Activated CD4-positive, alpha-beta memory T cell treated with anti-CD3 and anti-CD28 coated beads, Interleukin-2, amount 10 ng/mL, durations not matched to agents 7 days and 5 days (primary cell): ENCODE measurements at regions not wholly inside any gene's neighbourhood (a gene's known extent, or its start where the extent isn't known, plus 50 kb on each side); places are given as distances from the start of the nearest gene placed in this dataset.
"Not testable (repeated sequence)": the region's sequence is repeated elsewhere in the genome, so short reads cannot be mapped to it uniquely, and the experiment has no call there.

ENCODE experiments used
- CTCF ChIA-PET: fragments of 350-600 bp; sonication (Branson Sonifier 250); formaldehyde crosslinking; loops from one replicate; lab custom pipeline; 2021; ENCODE audit warnings: antibody characterized with exemption, inconsistent platforms; lab: Charles Lee
- POLR2A ChIA-PET: fragments of 350-600 bp; sonication (Branson Sonifier 250); formaldehyde crosslinking; loops from one replicate; lab custom pipeline; 2021; ENCODE audit warnings: antibody characterized with exemption; lab: Charles Lee
- DNase-seq: peaks from one replicate; pipeline ENCODE4 v3.0.0-alpha.2; 2020
- H3K27ac Mint-ChIP-seq: one replicate; pipeline ENCODE4 v1.8.0; 2021; ENCODE audit warnings: mild to moderate bottlenecking, mixed read lengths
- H3K27me3 Mint-ChIP-seq: one replicate; pipeline ENCODE4 v1.8.0; 2021; ENCODE audit warnings: mixed read lengths
- H3K36me3 Mint-ChIP-seq: one replicate; pipeline ENCODE4 v1.8.0; 2021; ENCODE audit warnings: low read depth, mixed read lengths
- H3K4me1 Mint-ChIP-seq: one replicate; pipeline ENCODE4 v1.8.0; 2021; ENCODE audit warnings: mixed read lengths
- H3K4me3 Mint-ChIP-seq: one replicate; pipeline ENCODE4 v1.8.0; 2021; ENCODE audit warnings: mild to moderate bottlenecking, mixed read lengths
- H3K9me3 Mint-ChIP-seq: one replicate; pipeline ENCODE4 v1.8.0; 2021; ENCODE audit warnings: mixed read lengths

DNA sequence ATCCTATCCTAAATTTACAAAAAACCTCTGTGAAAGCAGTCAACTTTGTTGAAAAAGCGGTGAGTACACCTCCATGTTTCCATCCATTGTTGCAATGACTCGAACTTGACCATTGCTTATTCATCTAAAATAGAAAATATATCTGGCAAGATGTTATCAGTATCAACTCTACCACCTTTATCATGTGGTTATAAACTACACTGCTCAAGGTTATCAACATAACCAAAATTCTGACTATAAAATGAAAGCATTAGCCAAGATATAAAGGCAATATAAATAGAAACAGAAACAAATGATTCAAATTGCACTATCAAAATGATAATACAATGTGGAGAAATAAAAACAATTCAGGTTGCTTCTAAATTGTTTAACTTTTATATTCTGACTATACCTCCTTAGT is 150.0 kb downstream of the AVL9 start:
- H3K4me1 Mint-ChIP-seq, H3K9me3 Mint-ChIP-seq, H3K36me3 Mint-ChIP-seq, POLR2A ChIA-PET, H3K27ac Mint-ChIP-seq, CTCF ChIA-PET, DNase-seq, H3K4me3 Mint-ChIP-seq: not testable (repeated sequence)
- H3K27me3 Mint-ChIP-seq, result peaks cover 31% of the 10 kb centered on the region

DNA sequence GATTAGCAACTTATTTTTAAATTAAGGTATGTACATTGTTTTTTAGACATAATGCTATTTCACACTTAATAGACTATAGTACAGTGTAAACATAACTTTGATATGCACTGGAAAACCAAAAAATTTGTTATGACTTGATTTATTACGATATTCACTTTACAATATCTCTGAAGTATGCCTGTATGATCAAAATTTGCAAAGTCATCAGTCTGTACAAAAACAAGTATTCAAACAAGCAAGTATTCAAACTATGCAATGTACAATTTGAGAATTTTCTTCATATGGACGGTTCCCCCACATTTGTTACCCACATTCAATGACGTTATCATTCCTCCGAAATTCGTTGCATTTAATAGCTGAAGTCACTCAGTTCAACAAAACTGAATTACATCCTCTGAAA is 147.9 kb downstream of the AVL9 start:
- Mint-ChIP-seq H3K4me1 (peaks cover 5% of the 10 kb centered on the region), H3K4me3 (no peak overlapping the region), H3K27ac (no peak overlapping the region), H3K36me3 (no peaks in the 10 kb centered on the region), H3K9me3 (no peaks in the 10 kb centered on the region), H3K27me3 (peaks cover 20% of the 10 kb centered on the region)
- no peak for DNase-seq
- POLR2A ChIA-PET, result no interaction called here
- CTCF ChIA-PET, result no interaction called here

DNA sequence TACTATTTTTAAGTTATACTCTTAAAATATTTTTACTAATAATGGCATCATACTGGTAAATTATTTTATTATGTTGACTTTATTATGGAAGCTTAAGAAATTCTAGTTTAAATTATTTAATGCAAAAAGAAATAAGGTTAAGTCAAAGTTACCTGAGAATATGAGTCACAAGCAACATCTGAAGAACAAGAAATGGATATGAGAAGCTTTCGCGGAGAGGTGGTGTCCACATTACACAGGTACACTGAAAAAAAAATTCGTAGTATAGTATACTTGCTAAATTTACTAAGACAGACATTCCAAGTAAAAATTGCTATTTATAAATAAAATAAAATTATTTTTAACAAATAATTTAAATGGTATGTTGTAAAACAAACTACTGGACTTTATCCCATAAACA is 143.8 kb downstream of the AVL9 start:
- DNase-seq, result no peak
- no peaks in the 10 kb centered on the region for H3K9me3 Mint-ChIP-seq
- ChIA-PET CTCF (no interaction called here), POLR2A (no interaction called here)
- H3K4me3 Mint-ChIP-seq, result no peak overlapping the region
- H3K36me3 Mint-ChIP-seq, result no peaks in the 10 kb centered on the region
- H3K27ac Mint-ChIP-seq, result no peak overlapping the region
- H3K27me3 Mint-ChIP-seq, result peaks cover 21% of the 10 kb centered on the region
- H3K4me1 Mint-ChIP-seq, result peaks cover 11% of the 10 kb centered on the region

DNA sequence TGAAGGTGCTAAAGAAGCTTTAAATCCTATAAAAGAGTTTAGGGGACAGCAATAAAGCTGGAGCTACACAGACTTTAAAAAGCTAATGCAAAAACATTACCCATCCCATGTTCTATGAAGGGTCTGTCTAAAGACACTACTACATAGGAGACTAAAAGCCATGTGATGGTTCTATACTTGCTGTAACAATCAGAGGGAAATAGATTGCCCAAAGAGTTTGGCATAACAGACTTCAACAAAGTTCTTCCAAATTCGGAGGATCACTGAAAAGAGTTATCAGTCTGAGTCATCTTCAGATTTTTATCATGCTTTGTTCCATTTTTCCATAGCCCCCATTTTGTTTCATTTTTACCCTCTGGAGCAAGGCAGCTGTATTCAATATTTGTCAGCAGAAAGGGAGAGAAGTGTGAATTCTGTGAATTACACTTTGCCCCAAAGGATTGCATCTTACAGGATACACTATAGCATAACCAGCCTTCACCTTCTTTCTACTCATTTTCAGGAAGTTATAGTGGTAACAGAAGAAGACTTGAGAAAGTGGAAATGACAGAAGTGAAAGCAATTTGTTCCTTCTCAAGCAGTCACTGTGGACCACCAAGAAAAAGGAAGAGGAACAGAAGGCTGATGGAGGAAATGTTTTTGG is 143.3 kb downstream of the AVL9 start:
- CTCF ChIA-PET, H3K27ac Mint-ChIP-seq, DNase-seq, H3K36me3 Mint-ChIP-seq, H3K4me3 Mint-ChIP-seq, H3K9me3 Mint-ChIP-seq, POLR2A ChIA-PET: not testable (repeated sequence)
- Mint-ChIP-seq H3K27me3 (peaks cover 21% of the 10 kb centered on the region), H3K4me1 (peaks cover 11% of the 10 kb centered on the region)
